ENCODE measurements at regions not wholly inside any gene's neighbourhood (a gene's known extent, or its start where the extent isn't known, plus 50 kb on each side); places are given as distances from the start of the nearest gene placed in this dataset.

DNA sequence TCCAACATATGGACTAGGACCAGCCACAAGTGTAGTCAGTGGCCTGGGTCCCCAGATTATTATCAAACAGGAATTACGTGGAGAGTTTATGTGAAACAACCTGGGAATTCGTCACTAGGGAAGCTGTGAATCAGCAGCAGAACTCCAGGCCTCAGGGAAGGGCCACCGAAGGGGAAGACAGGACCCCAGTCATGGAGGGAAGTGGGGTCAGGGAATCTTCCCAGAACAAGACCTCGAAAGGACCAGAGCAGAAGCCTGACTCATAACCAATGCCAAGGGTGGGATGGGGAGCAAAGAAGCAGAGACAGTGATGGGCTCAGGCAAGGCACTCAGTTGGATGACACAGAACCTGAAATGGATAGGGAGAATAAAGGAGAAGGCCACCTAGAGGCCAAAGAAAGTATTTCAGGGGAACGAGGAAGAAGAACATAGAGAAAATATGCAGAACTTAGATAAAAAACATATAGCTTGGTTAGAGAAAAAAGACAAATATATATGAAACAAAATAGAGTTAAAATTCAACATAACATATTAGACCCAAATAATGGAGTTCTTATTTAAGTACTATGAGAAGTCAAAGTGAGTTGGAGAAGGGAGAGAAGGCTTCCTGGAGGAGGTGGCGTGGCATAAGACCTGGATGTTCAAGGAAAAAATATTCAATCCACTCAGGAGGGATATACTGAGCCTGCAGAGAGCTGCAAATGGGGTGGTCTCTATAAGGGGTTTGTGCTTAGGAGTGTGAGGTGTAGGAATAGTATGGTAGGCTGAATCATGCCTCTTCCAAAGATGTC, 66.7 kb upstream of the CAST start:
- TF ChIP-seq, protein P1, sequence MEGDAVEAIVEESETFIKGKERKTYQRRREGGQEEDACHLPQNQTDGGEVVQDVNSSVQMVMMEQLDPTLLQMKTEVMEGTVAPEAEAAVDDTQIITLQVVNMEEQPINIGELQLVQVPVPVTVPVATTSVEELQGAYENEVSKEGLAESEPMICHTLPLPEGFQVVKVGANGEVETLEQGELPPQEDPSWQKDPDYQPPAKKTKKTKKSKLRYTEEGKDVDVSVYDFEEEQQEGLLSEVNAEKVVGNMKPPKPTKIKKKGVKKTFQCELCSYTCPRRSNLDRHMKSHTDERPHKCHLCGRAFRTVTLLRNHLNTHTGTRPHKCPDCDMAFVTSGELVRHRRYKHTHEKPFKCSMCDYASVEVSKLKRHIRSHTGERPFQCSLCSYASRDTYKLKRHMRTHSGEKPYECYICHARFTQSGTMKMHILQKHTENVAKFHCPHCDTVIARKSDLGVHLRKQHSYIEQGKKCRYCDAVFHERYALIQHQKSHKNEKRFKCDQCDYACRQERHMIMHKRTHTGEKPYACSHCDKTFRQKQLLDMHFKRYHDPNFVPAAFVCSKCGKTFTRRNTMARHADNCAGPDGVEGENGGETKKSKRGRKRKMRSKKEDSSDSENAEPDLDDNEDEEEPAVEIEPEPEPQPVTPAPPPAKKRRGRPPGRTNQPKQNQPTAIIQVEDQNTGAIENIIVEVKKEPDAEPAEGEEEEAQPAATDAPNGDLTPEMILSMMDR (optimal IDR thresholded peaks at IDR 0.05 in 1 of 3, IDR thresholded peaks at IDR 0.05 in 1 of 3, conservative IDR thresholded peaks at IDR 0.05 in 1 of 3; ENCODE audit: extremely low read depth in 1 of 3, insufficient read depth in 2 of 3, low read length in 3 of 3) = peak; percentile 28 to 67 (median 44)
- no peak for TF ChIP-seq EZH2 (IDR thresholded peaks at IDR 0.05; ENCODE audit: low read length)

All from keratinocyte (primary cell).